Neural cell (in vitro differentiated cells): ENCODE measurements at regions not wholly inside any gene's neighbourhood (a gene's known extent, or its start where the extent isn't known, plus 50 kb on each side); places are given as distances from the start of the nearest gene placed in this dataset.

Source experiments
- H2AFZ ChIP-seq: fragments of 200-600, 300-800 bp; sonication (generic), shearing (Covaris generic); 2 replicates; pipeline ENCODE4 v1.6.0; 2014; ENCODE audit warnings: low read depth, mild to moderate bottlenecking, antibody characterized with exemption, low read length, moderate library complexity
- H3F3A ChIP-seq: fragments of 200-600 bp; shearing (Covaris generic); 2 replicates; pipeline ENCODE4 v1.6.1; 2016; ENCODE audit warnings: mild to moderate bottlenecking, moderate library complexity, mixed read lengths, antibody characterized with exemption, low read length; ENCODE audit not compliant: insufficient read depth, poor library complexity, severe bottlenecking
- H3K27ac ChIP-seq: fragments of 200-600, 300-800 bp; sonication (generic), shearing (Covaris generic); 2 replicates; pipeline ENCODE4 v1.5.1; 2014; ENCODE audit warnings: mild to moderate bottlenecking, low read length, moderate library complexity
- H3K27me3 ChIP-seq: fragments of 300-800, 200-600 bp; sonication (generic), shearing (Covaris generic); 2 replicates; pipeline ENCODE4 v1.6.0; 2014; ENCODE audit warnings: mild to moderate bottlenecking, low read depth, low read length, moderate library complexity; ENCODE audit not compliant: insufficient read depth
- H3K36me3 ChIP-seq: fragments of 300-800, 200-600 bp; sonication (generic), shearing (Covaris generic); 2 replicates; pipeline ENCODE4 v1.5.1; 2014; ENCODE audit warnings: mild to moderate bottlenecking, antibody characterized with exemption, low read length, moderate library complexity; ENCODE audit not compliant: insufficient read depth
- H3K4me2 ChIP-seq: fragments of 300-800, 200-600 bp; sonication (generic), shearing (Covaris generic); 2 replicates; pipeline ENCODE4 v1.6.0; 2014; ENCODE audit warnings: mild to moderate bottlenecking, low read length
- H3K4me3 ChIP-seq: fragments of 300-800, 200-600 bp; sonication (generic), shearing (Covaris generic); 2 replicates; pipeline ENCODE4 v1.5.1; 2014; ENCODE audit warnings: mild to moderate bottlenecking, low read length, moderate library complexity
- H3K79me2 ChIP-seq: fragments of 200-600 bp; shearing (Covaris generic); replicated peaks from 2 replicates; pipeline ENCODE4 v1.6.0; 2014; ENCODE audit warnings: mild to moderate bottlenecking, low read length, moderate library complexity; ENCODE audit not compliant: insufficient read depth
- H3K9ac ChIP-seq: fragments of 300-800, 200-600 bp; sonication (generic), shearing (Covaris generic); 2 replicates; pipeline ENCODE4 v1.6.1; 2016; ENCODE audit warnings: mild to moderate bottlenecking, low read length, mixed read lengths
- H3K9me2 ChIP-seq: fragments of 200-600 bp; shearing (Covaris generic); 2 replicates; pipeline ENCODE4 v1.6.1; 2016; ENCODE audit warnings: mild to moderate bottlenecking, low read length, mixed read lengths; ENCODE audit not compliant: insufficient read depth
- H3K9me3 ChIP-seq: fragments of 200-600, 300-800 bp; sonication (generic), shearing (Covaris generic); 2 replicates; pipeline ENCODE4 v1.6.1; 2016; ENCODE audit warnings: mild to moderate bottlenecking, mixed run types, low read length, moderate library complexity, mixed read lengths
- H4K20me1 ChIP-seq: fragments of 200-600 bp; shearing (Covaris generic); 2 replicates; pipeline ENCODE4 v1.6.1; 2016; ENCODE audit warnings: mild to moderate bottlenecking, mixed run types; ENCODE audit not compliant: insufficient read depth
- CTCF ChIP-seq: fragments of 450-650 bp; IDR thresholded peaks from 2 replicates; pipeline ENCODE4 v1.5.1; 2014; ENCODE audit warnings: antibody characterized with exemption, mild to moderate bottlenecking, moderate library complexity; ENCODE audit not compliant: poor library complexity, severe bottlenecking
- EP300 ChIP-seq: fragments of 450-650 bp; conservative IDR thresholded peaks from 2 replicates; pipeline ENCODE4 v1.6.1; 2014; ENCODE audit warnings: antibody characterized with exemption, mild to moderate bottlenecking, moderate library complexity; ENCODE audit not compliant: poor library complexity, severe bottlenecking
- EZH2 ChIP-seq: fragments of 200-600, 300-800 bp; shearing (Covaris generic), sonication (generic); IDR thresholded peaks from 2 replicates; pipeline ENCODE4 v1.6.1; 2014; ENCODE audit warnings: antibody characterized with exemption, low read length, borderline replicate concordance, mild to moderate bottlenecking; ENCODE audit not compliant: insufficient read depth, poor library complexity, severe bottlenecking
- MXI1 ChIP-seq: fragments of 450-650 bp; conservative IDR thresholded peaks from 2 replicates; pipeline ENCODE4 v1.6.1; 2014; ENCODE audit warnings: antibody characterized with exemption, mild to moderate bottlenecking; ENCODE audit not compliant: poor library complexity, severe bottlenecking
- POLR2AphosphoS5 ChIP-seq: IDR thresholded peaks from 2 replicates; pipeline ENCODE4 v1.6.1; 2012
- RAD21 ChIP-seq: fragments of 450-650 bp; conservative IDR thresholded peaks from 2 replicates; pipeline ENCODE4 v1.6.1; 2014; ENCODE audit warnings: antibody characterized with exemption, mild to moderate bottlenecking, moderate library complexity
- SMC3 ChIP-seq: fragments of 450-650 bp; conservative IDR thresholded peaks from 2 replicates; pipeline ENCODE4 v1.6.1; 2014; ENCODE audit warnings: antibody characterized with exemption, mild to moderate bottlenecking, moderate library complexity; ENCODE audit not compliant: poor library complexity
- TAF1 ChIP-seq: IDR thresholded peaks from 2 replicates; pipeline ENCODE4 v1.6.1; 2012; ENCODE audit warnings: low read depth
- TF ChIP-seq, protein P1 (sequence below): IDR thresholded peaks from 2 replicates; pipeline ENCODE4 v1.6.1; 2012; ENCODE audit warnings: borderline replicate concordance

- Histone ChIP-seq H3F3A (no peaks in the 10 kb centered on the region), H3K79me2 (no peaks in the 10 kb centered on the region), H3K27me3 (no peaks in the 10 kb centered on the region), H3K4me3 (no peak overlapping the region), H4K20me1 (no peaks in the 10 kb centered on the region), H3K9me3 (no peaks in the 10 kb centered on the region), H3K9me2 (no peaks in the 10 kb centered on the region), H3K27ac (no peak overlapping the region), H3K36me3 (no peaks in the 10 kb centered on the region), H2AFZ (no peak overlapping the region), H3K9ac (no peak overlapping the region), H3K4me2 (no peak overlapping the region)
- no peak for TF ChIP-seq EZH2
- TF ChIP-seq RAD21: no peak
- no peak for TF ChIP-seq MXI1
- no peak for TF ChIP-seq TAF1
- TF ChIP-seq, protein P1, sequence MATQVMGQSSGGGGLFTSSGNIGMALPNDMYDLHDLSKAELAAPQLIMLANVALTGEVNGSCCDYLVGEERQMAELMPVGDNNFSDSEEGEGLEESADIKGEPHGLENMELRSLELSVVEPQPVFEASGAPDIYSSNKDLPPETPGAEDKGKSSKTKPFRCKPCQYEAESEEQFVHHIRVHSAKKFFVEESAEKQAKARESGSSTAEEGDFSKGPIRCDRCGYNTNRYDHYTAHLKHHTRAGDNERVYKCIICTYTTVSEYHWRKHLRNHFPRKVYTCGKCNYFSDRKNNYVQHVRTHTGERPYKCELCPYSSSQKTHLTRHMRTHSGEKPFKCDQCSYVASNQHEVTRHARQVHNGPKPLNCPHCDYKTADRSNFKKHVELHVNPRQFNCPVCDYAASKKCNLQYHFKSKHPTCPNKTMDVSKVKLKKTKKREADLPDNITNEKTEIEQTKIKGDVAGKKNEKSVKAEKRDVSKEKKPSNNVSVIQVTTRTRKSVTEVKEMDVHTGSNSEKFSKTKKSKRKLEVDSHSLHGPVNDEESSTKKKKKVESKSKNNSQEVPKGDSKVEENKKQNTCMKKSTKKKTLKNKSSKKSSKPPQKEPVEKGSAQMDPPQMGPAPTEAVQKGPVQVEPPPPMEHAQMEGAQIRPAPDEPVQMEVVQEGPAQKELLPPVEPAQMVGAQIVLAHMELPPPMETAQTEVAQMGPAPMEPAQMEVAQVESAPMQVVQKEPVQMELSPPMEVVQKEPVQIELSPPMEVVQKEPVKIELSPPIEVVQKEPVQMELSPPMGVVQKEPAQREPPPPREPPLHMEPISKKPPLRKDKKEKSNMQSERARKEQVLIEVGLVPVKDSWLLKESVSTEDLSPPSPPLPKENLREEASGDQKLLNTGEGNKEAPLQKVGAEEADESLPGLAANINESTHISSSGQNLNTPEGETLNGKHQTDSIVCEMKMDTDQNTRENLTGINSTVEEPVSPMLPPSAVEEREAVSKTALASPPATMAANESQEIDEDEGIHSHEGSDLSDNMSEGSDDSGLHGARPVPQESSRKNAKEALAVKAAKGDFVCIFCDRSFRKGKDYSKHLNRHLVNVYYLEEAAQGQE: no peak
Measured at GRCh38 chr18:53657257-53657656, 567.2 kb downstream of the MBD2 start.

GRCh38 chr18:53649621-53650020 is 574.8 kb downstream of the MBD2 start:
- H2AFZ ChIP-seq: no peak overlapping the region
- no peaks in the 10 kb centered on the region for H3K27me3 ChIP-seq
- TF ChIP-seq EP300: no peak
- TF ChIP-seq CTCF: no peak
- TF ChIP-seq RAD21: no peak
- TF ChIP-seq TAF1: no peak
- TF ChIP-seq, protein P1: no peak
- no peak for TF ChIP-seq MXI1
- TF ChIP-seq EZH2: no peak
- no peak for TF ChIP-seq POLR2AphosphoS5
- TF ChIP-seq SMC3: no peak
- no peaks in the 10 kb centered on the region for H4K20me1 ChIP-seq
- H3K4me3 ChIP-seq: no peak overlapping the region
- no peak overlapping the region for H3K27ac ChIP-seq
- H3K36me3 ChIP-seq: no peaks in the 10 kb centered on the region
- H3K79me2 ChIP-seq: no peaks in the 10 kb centered on the region
- no peaks in the 10 kb centered on the region for H3F3A ChIP-seq
- H3K9me2 ChIP-seq: no peaks in the 10 kb centered on the region
- no peak overlapping the region for H3K9ac ChIP-seq
- no peak overlapping the region for H3K4me2 ChIP-seq
- H3K9me3 ChIP-seq: no peaks in the 10 kb centered on the region
